Kidney (tissue), 13 donors: ENCODE measurements at regions not wholly inside any gene's neighbourhood (a gene's known extent, or its start where the extent isn't known, plus 50 kb on each side); places are given as distances from the start of the nearest gene placed in this dataset.

Source experiments
- DNase-seq, 5 donors: peaks; one replicate each; pipeline ENCODE4 v3.0.0-alpha.2; 2013 to 2020
- FAIRE-seq: peaks from 2 replicates; lab custom pipeline; 2012; peaks lifted over from hg19 to GRCh38; lab: Jason Lieb, UNC
- H3K27ac ChIP-seq, 2 donors: one replicate each; pipeline ENCODE4 v1.7.0; 2013; ENCODE audit warnings: low read depth in 2 of 2, low read length in 2 of 2, inconsistent platforms in 1 of 2
- H3K27me3 ChIP-seq: one replicate; pipeline ENCODE4 v1.7.1; 2013; ENCODE audit warnings: low read length, inconsistent platforms; ENCODE audit not compliant: control insufficient read depth, insufficient read depth
- H3K36me3 ChIP-seq, 3 donors: one replicate each; pipeline versions ENCODE4 v1.7.0 to v1.7.1; 2013; ENCODE audit warnings: low read length in 3 of 3, control low read depth in 1 of 3, inconsistent platforms in 1 of 3; ENCODE audit not compliant: insufficient read depth in 3 of 3, control insufficient read depth in 2 of 3
- H3K4me1 ChIP-seq, 3 donors: one replicate each; pipeline versions ENCODE4 v1.7.0 to v1.7.1; 2013; ENCODE audit warnings: low read length in 3 of 3, inconsistent platforms in 1 of 3, low read depth in 1 of 3; ENCODE audit not compliant: control insufficient read depth in 2 of 3, insufficient read depth in 2 of 3
- H3K4me3 ChIP-seq, 3 donors: one replicate each; pipeline versions ENCODE4 v1.7.0 to v1.8.1; 2013; ENCODE audit warnings: low read length in 3 of 3, control low read depth in 1 of 3, inconsistent platforms in 1 of 3
- H3K9ac ChIP-seq, 3 donors: one replicate each; pipeline versions ENCODE4 v1.7.0 to v1.7.1; 2013; ENCODE audit warnings: low read length in 3 of 3, control low read depth in 1 of 3, inconsistent platforms in 1 of 3
- H3K9me3 ChIP-seq, 3 donors: one replicate each; pipeline versions ENCODE4 v1.7.0 to v1.7.1; 2013; ENCODE audit warnings: low read length in 3 of 3, control low read depth in 1 of 3, inconsistent platforms in 1 of 3; ENCODE audit not compliant: control insufficient read depth in 2 of 3, insufficient read depth in 1 of 3
- CTCF ChIP-seq: IDR thresholded peaks from 3 replicates; pipeline ENCODE4 v1.5.1; 2012; ENCODE audit warnings: mild to moderate bottlenecking, moderate library complexity, borderline replicate concordance; ENCODE audit not compliant: insufficient read depth; ENCODE audit errors: extremely low read depth
- intact Hi-C: fragments of 100-400 bp; cut with DNase I; formaldehyde crosslinking; loops from one replicate; pipeline ENCODE4 v1.11.1; 2022
- donor health status: control.
- donor health status: control.
- donor health status: control.
- donor health status: control.
- donor health status: control.
- donor health status: DM: yes; HTN: yes; CAD: no.
- donor health status: Normal renal cell carcinoma (clear cell type).

GRCh38 chr12:87661786-87662377, 367.3 kb downstream of the C12orf50 start:
- Histone ChIP-seq H3K4me3 (peak overlapping the region in 2 of 3 donors; percentile 29 to 36), H3K36me3 (no peaks in the 10 kb centered on the region), H3K9ac (no peak overlapping the region), H3K4me1 (no peaks in the 10 kb centered on the region), H3K27ac (no peak overlapping the region), H3K27me3 (no peaks in the 10 kb centered on the region), H3K9me3 (no peaks in the 10 kb centered on the region)
- FAIRE-seq = peak; percentile 3
- TF ChIP-seq CTCF = no peak
- DNase-seq = peak in 1 of 5 donors; percentile 12
- intact Hi-C loops = no loop called here

- no peak overlapping the region for H3K9ac ChIP-seq
- intact Hi-C loops = no loop called here
- no peak for FAIRE-seq
- peak overlapping the region in 2 of 3 donors; percentile 29 to 36 for H3K4me3 ChIP-seq
- H3K27ac ChIP-seq = no peak overlapping the region
- H3K9me3 ChIP-seq = no peaks in the 10 kb centered on the region
- H3K36me3 ChIP-seq = no peaks in the 10 kb centered on the region
- H3K27me3 ChIP-seq = no peaks in the 10 kb centered on the region
- peak in 1 of 5 donors; percentile 7 for DNase-seq
- TF ChIP-seq CTCF = no peak
- no peaks in the 10 kb centered on the region for H3K4me1 ChIP-seq
These were observed 368.0 kb downstream of the C12orf50 start for GRCh38 chr12:87660987-87661774.

- H3K27ac ChIP-seq = no peak overlapping the region
- H3K27me3 ChIP-seq = no peaks in the 10 kb centered on the region
- no peaks in the 10 kb centered on the region for H3K4me1 ChIP-seq
- TF ChIP-seq CTCF = no peak
- H3K9me3 ChIP-seq = no peaks in the 10 kb centered on the region
- H3K9ac ChIP-seq = no peak overlapping the region
- H3K4me3 ChIP-seq = no peak overlapping the region
- FAIRE-seq = peak; percentile 52
- DNase-seq = peak in 1 of 5 donors; percentile 6
- no peaks in the 10 kb centered on the region for H3K36me3 ChIP-seq
- intact Hi-C loops = no loop called here
These were observed 368.9 kb downstream of the C12orf50 start for GRCh38 chr12:87660291-87660690.
